ENCODE measurements at regions not wholly inside any gene's neighbourhood (a gene's known extent, or its start where the extent isn't known, plus 50 kb on each side); places are given as distances from the start of the nearest gene placed in this dataset.

GRCh38 chr21:31471865-31472264 lies 127.8 kb upstream of the TIAM1 start:
- TF ChIP-seq, protein P1, sequence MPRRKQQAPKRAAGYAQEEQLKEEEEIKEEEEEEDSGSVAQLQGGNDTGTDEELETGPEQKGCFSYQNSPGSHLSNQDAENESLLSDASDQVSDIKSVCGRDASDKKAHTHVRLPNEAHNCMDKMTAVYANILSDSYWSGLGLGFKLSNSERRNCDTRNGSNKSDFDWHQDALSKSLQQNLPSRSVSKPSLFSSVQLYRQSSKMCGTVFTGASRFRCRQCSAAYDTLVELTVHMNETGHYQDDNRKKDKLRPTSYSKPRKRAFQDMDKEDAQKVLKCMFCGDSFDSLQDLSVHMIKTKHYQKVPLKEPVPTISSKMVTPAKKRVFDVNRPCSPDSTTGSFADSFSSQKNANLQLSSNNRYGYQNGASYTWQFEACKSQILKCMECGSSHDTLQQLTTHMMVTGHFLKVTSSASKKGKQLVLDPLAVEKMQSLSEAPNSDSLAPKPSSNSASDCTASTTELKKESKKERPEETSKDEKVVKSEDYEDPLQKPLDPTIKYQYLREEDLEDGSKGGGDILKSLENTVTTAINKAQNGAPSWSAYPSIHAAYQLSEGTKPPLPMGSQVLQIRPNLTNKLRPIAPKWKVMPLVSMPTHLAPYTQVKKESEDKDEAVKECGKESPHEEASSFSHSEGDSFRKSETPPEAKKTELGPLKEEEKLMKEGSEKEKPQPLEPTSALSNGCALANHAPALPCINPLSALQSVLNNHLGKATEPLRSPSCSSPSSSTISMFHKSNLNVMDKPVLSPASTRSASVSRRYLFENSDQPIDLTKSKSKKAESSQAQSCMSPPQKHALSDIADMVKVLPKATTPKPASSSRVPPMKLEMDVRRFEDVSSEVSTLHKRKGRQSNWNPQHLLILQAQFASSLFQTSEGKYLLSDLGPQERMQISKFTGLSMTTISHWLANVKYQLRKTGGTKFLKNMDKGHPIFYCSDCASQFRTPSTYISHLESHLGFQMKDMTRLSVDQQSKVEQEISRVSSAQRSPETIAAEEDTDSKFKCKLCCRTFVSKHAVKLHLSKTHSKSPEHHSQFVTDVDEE (CRISPR knock-in tag; IDR thresholded peaks at IDR 0.05) = no peak
- TF ChIP-seq, protein P2, sequence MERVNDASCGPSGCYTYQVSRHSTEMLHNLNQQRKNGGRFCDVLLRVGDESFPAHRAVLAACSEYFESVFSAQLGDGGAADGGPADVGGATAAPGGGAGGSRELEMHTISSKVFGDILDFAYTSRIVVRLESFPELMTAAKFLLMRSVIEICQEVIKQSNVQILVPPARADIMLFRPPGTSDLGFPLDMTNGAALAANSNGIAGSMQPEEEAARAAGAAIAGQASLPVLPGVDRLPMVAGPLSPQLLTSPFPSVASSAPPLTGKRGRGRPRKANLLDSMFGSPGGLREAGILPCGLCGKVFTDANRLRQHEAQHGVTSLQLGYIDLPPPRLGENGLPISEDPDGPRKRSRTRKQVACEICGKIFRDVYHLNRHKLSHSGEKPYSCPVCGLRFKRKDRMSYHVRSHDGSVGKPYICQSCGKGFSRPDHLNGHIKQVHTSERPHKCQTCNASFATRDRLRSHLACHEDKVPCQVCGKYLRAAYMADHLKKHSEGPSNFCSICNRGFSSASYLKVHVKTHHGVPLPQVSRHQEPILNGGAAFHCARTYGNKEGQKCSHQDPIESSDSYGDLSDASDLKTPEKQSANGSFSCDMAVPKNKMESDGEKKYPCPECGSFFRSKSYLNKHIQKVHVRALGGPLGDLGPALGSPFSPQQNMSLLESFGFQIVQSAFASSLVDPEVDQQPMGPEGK (CRISPR knock-in tag; IDR thresholded peaks at IDR 0.05; ENCODE audit: borderline replicate concordance) = no peak
- TF ChIP-seq, protein P3, sequence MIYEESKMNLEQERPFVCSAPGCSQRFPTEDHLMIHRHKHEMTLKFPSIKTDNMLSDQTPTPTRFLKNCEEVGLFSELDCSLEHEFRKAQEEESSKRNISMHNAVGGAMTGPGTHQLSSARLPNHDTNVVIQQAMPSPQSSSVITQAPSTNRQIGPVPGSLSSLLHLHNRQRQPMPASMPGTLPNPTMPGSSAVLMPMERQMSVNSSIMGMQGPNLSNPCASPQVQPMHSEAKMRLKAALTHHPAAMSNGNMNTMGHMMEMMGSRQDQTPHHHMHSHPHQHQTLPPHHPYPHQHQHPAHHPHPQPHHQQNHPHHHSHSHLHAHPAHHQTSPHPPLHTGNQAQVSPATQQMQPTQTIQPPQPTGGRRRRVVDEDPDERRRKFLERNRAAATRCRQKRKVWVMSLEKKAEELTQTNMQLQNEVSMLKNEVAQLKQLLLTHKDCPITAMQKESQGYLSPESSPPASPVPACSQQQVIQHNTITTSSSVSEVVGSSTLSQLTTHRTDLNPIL (CRISPR knock-in tag; IDR thresholded peaks at IDR 0.05; ENCODE audit: low read depth) = no peak
- TF ChIP-seq RARB (CRISPR knock-in tag; IDR thresholded peaks at IDR 0.05) = no peak
- no peak for TF ChIP-seq BACH2 (CRISPR knock-in tag; IDR thresholded peaks at IDR 0.05; ENCODE audit: borderline replicate concordance)
- no peak for TF ChIP-seq PPARA (CRISPR knock-in tag; IDR thresholded peaks at IDR 0.05; ENCODE audit: borderline replicate concordance)
- TF ChIP-seq ZNF8 (CRISPR knock-in tag; IDR thresholded peaks at IDR 0.05) = no peak
- TF ChIP-seq GLIS3 (CRISPR knock-in tag; IDR thresholded peaks at IDR 0.05) = no peak

All from SK-N-SH treated with all-trans-retinoic acid at 6 μM for 48 hours (cell line).